ENCODE measurements at regions not wholly inside any gene's neighbourhood (a gene's known extent, or its start where the extent isn't known, plus 50 kb on each side); places are given as distances from the start of the nearest gene placed in this dataset.

- TF ChIP-seq GATA3 (IDR thresholded peaks at IDR 0.05; ENCODE audit: low read depth, low read length) (no peak), GATA2 (IDR thresholded peaks at IDR 0.05; ENCODE audit: low read depth, low read length) (no peak)
These were observed 160.2 kb downstream of the C11orf91 start for GRCh38 chr11:33540427-33540826.
